KMS-11 (cell line): ENCODE measurements at regions not wholly inside any gene's neighbourhood (a gene's known extent, or its start where the extent isn't known, plus 50 kb on each side); places are given as distances from the start of the nearest gene placed in this dataset.

Experiments
- H2AFZ ChIP-seq: fragments of 200-600 bp; sonication (generic); 2 replicates; pipeline ENCODE4 v1.6.1; 2016; ENCODE audit warnings: antibody characterized with exemption, mixed run types, low read depth
- H3K27ac ChIP-seq: fragments of 200-600 bp; sonication (generic); 2 replicates; pipeline ENCODE4 v1.6.1; 2016; ENCODE audit warnings: mild to moderate bottlenecking, mixed run types
- H3K27me3 ChIP-seq: fragments of 200-600 bp; sonication (generic); 2 replicates; pipeline ENCODE4 v1.6.1; 2017; ENCODE audit warnings: mild to moderate bottlenecking, low read depth, mixed run types, moderate library complexity; ENCODE audit not compliant: insufficient read depth
- H3K36me3 ChIP-seq: fragments of 200-600 bp; sonication (generic); 2 replicates; pipeline ENCODE4 v1.6.1; 2017; ENCODE audit warnings: mild to moderate bottlenecking, mixed run types; ENCODE audit not compliant: insufficient read depth
- H3K4me1 ChIP-seq: fragments of 200-600 bp; sonication (generic); 2 replicates; pipeline ENCODE4 v1.6.1; 2016; ENCODE audit warnings: mild to moderate bottlenecking, low read depth, mixed run types; ENCODE audit not compliant: poor library complexity, severe bottlenecking
- H3K4me2 ChIP-seq: fragments of 200-600 bp; sonication (generic); 2 replicates; pipeline ENCODE4 v1.7.0; 2016; ENCODE audit warnings: mild to moderate bottlenecking, mixed run types
- H3K4me3 ChIP-seq: fragments of 200-600 bp; sonication (generic); IDR thresholded peaks from 2 replicates; pipeline ENCODE4 v1.6.1; 2017; ENCODE audit warnings: low read depth, low read length, mixed read lengths; ENCODE audit not compliant: insufficient read depth
- H3K79me2 ChIP-seq: fragments of 200-600 bp; sonication (generic); 2 replicates; pipeline ENCODE4 v1.6.1; 2016; ENCODE audit warnings: low read depth, mixed run types; ENCODE audit not compliant: insufficient read depth
- H3K9ac ChIP-seq: fragments of 200-600 bp; sonication (generic); 2 replicates; pipeline ENCODE4 v1.6.1; 2016; ENCODE audit warnings: mild to moderate bottlenecking, mixed run types
- H4K20me1 ChIP-seq: fragments of 200-600 bp; sonication (generic); 2 replicates; pipeline ENCODE4 v1.6.1; 2016; ENCODE audit warnings: mild to moderate bottlenecking, mixed run types; ENCODE audit not compliant: insufficient read depth
- TF ChIP-seq, protein P1 (sequence below): fragments of 200-600 bp; sonication (generic); conservative IDR thresholded peaks from 2 replicates; pipeline ENCODE4 v1.6.1; 2017; ENCODE audit warnings: low read depth, mild to moderate bottlenecking, antibody characterized with exemption, low read length, moderate library complexity, mixed read lengths

DNA sequence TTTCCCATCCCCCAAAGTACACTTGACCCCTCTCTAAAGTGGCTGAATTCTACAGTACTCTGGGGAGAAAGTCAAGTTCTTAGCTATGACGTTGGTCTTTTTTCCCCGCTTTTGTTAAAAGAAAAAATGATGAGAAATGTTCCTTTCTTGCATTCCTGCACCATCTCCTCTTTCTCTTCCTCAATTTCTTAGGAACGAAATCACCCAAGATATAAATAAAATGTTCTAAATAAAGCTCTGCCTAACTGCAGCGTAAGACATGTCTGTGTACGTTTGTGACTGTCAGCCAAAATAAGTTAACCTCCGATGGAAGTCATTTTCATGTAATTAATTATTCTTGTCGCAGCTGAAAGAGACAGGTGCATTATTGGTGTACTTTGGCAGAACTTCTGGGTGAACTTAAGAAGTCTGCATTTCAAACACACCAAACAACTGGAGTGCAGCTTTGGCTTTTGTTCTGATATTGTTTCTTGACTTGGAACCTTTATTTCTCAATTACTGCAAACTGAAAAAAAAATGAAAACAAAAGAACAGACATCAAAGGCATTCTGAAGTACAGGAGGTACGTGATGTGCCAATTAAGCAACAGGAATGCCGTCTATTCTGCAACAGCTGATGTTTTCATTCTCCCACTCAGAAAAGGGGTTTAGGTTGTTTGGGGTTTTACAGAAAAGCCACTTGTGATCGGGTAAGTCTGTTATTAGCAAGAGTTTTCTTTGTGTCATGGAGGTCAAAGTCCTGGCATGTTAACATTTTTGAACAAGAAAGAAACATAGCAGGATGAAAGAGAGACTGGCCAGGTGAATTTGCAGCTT is 82.4 kb upstream of the SDK1 start:
- TF ChIP-seq, protein P1, sequence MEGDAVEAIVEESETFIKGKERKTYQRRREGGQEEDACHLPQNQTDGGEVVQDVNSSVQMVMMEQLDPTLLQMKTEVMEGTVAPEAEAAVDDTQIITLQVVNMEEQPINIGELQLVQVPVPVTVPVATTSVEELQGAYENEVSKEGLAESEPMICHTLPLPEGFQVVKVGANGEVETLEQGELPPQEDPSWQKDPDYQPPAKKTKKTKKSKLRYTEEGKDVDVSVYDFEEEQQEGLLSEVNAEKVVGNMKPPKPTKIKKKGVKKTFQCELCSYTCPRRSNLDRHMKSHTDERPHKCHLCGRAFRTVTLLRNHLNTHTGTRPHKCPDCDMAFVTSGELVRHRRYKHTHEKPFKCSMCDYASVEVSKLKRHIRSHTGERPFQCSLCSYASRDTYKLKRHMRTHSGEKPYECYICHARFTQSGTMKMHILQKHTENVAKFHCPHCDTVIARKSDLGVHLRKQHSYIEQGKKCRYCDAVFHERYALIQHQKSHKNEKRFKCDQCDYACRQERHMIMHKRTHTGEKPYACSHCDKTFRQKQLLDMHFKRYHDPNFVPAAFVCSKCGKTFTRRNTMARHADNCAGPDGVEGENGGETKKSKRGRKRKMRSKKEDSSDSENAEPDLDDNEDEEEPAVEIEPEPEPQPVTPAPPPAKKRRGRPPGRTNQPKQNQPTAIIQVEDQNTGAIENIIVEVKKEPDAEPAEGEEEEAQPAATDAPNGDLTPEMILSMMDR = no peak
- Histone ChIP-seq H3K4me3 (no peak overlapping the region), H3K4me2 (no peak overlapping the region), H3K27ac (no peak overlapping the region), H4K20me1 (no peaks in the 10 kb centered on the region), H3K4me1 (no peaks in the 10 kb centered on the region), H3K36me3 (no peaks in the 10 kb centered on the region), H3K27me3 (no peaks in the 10 kb centered on the region), H2AFZ (no peak overlapping the region), H3K9ac (no peak overlapping the region), H3K79me2 (no peaks in the 10 kb centered on the region)

DNA sequence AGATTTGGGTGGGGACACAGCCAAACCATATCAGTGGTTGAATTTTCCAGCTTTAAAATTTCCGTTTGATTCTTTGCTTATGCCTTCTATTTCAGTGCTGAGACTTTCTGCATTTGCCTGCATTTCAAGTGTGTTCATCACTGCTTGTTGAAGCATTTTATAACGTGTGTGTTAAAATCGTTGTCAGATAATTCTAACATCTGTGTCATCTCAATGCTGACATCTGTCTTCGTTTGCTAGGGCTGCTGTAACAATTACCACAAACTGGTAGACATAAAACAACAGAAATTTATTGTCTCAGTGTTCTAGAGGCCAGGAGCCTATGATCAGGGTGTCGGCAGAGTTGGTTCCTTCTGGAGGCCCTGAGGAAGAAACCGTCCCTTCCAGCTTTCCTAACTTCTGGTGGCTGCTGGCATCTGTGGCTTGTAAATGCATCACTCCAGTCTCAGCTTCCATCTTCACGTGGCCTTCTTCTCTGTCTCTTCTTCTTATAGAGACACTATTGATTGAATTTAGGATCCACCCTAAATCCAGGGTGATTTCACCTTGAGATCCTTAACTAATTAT is 71.1 kb upstream of the SDK1 start:
- no peak overlapping the region for H3K27ac ChIP-seq

DNA sequence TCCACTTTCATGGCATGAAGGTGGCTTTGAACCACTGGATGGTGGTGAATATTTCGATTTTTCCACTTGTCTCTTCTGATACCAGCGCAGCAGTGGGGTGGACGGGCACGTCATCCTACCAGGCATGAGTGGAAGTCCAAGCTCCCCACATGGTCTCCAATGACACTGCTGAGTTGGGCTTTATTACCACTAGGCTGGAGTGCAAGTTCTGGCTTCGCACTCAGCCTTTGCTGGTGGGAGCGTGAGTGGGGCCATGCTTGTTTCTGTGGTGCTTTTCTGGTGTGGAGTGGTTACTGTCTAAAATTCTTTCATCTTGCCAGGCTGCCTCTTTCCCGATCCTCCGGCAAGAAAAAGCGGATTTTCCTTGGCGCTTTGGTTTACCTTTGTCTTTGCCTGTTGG is 70.1 kb upstream of the SDK1 start:
- H3K4me2 ChIP-seq = no peak overlapping the region
- TF ChIP-seq, protein P1 = no peak
- H3K4me3 ChIP-seq = no peak overlapping the region
- H3K36me3 ChIP-seq = no peaks in the 10 kb centered on the region
- H3K27ac ChIP-seq = no peak overlapping the region
- no peaks in the 10 kb centered on the region for H3K4me1 ChIP-seq
- no peaks in the 10 kb centered on the region for H3K27me3 ChIP-seq
- no peak overlapping the region for H3K9ac ChIP-seq
- H3K79me2 ChIP-seq = no peaks in the 10 kb centered on the region
- H2AFZ ChIP-seq = no peak overlapping the region
- no peaks in the 10 kb centered on the region for H4K20me1 ChIP-seq

More for the DNA sequence above, 71.1 kb upstream of the SDK1 start:
- Histone ChIP-seq H3K79me2 (no peaks in the 10 kb centered on the region), H3K4me1 (no peaks in the 10 kb centered on the region), H3K9ac (no peak overlapping the region), H4K20me1 (no peaks in the 10 kb centered on the region), H3K4me2 (no peak overlapping the region), H2AFZ (no peak overlapping the region), H3K4me3 (no peak overlapping the region), H3K27me3 (no peaks in the 10 kb centered on the region), H3K36me3 (no peaks in the 10 kb centered on the region)
- TF ChIP-seq, protein P1 = no peak

DNA sequence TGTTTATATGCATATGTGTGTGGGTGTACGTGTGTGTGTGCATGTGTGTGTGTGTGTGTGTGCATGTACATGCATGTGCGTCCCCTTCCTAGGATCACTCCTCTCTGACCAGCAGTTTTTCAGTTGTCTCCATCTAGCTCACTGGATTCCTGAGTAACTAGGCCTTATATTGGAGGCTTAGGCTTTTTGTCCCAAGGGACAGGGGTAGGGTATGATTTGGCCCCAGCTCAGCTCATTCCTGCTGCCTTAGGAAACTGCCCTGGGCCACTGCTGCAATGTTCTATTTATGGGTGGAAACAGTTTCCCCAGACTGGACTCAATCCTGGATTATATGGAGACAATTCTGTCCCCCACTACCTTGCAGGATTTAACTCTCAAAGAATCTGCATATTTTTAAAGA is 68.8 kb upstream of the SDK1 start:
- H3K4me3 ChIP-seq = no peak overlapping the region

More for the DNA sequence above, 68.8 kb upstream of the SDK1 start:
- Histone ChIP-seq H3K36me3 (no peaks in the 10 kb centered on the region), H3K79me2 (no peaks in the 10 kb centered on the region), H4K20me1 (no peaks in the 10 kb centered on the region), H3K4me1 (no peaks in the 10 kb centered on the region), H2AFZ (no peak overlapping the region), H3K27me3 (no peaks in the 10 kb centered on the region), H3K27ac (no peak overlapping the region), H3K4me2 (no peak overlapping the region), H3K9ac (no peak overlapping the region)
- TF ChIP-seq, protein P1 = no peak
